ENCODE measurements at regions not wholly inside any gene's neighbourhood (a gene's known extent, or its start where the extent isn't known, plus 50 kb on each side); places are given as distances from the start of the nearest gene placed in this dataset.
"Not testable (repeated sequence)": the region's sequence is repeated elsewhere in the genome, so short reads cannot be mapped to it uniquely, and the experiment has no call there.

DNA sequence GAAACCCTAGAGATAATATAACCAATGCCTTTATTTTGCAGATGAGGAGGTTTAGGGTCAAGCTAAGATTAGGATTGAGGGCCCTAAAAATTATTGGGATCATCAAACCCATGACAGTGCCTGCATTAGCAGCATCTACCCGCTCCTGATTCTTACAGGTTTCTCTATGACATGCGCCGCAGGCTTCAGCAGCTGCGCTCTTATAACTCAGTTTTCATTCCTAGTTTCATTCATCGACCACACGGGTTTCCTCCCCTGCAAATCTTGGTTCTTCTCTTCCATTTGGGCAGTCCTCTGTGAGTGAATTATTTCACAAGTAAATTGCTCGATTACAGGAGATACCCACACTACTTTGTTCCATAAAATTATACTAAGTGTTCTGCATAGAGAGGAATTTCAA lies 137.2 kb downstream of the SLC24A2 start:
- DNase-seq, result no peak

DNA sequence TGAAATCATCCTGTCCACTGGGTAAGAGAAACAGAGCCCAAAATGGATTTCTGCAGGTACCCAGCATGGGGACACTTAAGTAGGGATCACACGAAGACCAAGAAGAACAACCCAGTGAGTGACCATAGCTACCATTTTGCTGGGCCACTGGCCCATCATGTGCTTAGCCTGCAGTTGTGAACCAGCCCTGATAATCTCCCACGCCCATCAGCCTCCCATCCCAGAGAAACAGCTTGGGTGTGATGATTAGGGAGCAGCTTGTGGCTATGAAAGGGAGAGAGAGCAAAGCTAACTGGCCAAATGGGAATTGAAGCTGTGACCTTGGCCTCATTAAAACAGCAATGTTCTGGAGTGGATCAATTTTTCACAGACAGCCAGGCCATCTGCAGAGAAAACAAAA lies 138.5 kb downstream of the SLC24A2 start:
- no peak for DNase-seq

DNA sequence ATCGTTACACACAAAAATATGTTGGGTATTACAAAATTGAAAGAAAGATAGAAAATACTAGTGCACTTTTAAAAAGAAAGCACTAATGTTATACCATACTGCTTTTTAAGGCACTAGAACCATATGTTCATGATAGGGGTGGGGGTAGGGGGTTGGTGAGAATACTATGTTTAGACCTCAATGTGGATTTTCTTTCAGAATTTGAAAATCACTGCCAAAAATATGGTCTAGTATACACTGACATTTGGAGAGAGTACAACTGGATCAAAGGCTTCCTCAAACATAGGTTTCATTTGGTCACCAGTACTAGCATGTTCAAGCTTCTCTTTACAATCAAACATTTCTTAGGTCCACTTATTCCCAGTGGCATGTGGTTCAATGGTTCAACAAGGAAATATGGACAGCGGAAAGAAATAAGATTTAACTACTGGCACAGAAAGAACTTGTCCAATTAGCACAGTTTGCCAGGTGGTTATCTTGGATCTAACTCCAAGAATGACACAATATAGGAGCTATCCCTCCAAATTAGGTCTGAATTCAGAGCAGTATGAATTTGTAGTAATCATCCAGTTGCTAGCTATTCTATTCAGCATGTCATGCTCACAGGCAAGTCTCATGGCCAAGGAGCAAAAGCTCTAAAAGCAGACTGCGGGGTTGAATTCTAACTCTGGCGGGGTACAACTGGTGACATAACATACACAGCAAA lies 139.3 kb downstream of the SLC24A2 start:
- DNase-seq, result no peak

GRCh38 chr9:19648672-19649071 lies 140.2 kb downstream of the SLC24A2 start:
- DNase-seq, result no peak

GRCh38 chr9:19643875-19644274 lies 145.0 kb downstream of the SLC24A2 start:
- no peak for DNase-seq

DNA sequence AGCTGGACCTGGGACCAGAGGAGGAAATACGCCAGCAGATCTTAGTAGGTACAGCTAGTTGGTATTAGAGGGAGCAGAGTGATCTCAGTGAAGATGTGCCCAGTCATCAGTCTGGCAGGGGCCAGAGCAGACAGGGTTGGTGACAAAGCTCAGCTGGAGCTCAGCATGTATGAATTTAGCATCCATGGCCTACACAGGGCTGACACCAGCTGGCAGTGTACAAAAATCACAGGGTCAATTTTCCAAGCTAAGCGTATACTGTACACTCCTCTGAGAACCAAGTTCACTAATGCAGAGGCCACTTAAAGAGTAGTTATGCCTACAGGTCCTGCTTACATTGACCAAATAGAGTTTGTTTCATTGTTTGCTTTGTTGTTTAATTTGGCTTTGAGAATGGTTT lies 146.6 kb downstream of the SLC24A2 start:
- peak; percentile 34 for DNase-seq

DNA sequence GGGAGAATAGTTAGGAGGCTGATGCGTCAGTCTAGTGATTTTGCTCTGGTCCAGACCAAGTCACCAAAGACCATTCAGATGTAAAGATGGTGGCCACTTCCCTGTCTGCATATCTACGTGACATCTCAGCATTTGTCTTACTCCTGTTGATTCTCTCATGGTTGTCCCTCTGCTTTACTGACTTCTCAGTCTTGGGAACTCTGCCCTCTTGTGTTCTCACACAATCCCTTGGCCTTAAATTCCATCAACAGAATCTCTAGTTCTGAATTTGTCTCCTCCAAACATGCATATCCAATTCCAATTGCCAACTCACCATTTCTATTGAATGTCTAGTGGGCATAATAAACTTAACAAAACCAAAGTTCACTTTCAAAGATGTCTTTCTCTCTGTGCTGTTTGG lies 147.8 kb downstream of the SLC24A2 start:
- no peak for DNase-seq

DNA sequence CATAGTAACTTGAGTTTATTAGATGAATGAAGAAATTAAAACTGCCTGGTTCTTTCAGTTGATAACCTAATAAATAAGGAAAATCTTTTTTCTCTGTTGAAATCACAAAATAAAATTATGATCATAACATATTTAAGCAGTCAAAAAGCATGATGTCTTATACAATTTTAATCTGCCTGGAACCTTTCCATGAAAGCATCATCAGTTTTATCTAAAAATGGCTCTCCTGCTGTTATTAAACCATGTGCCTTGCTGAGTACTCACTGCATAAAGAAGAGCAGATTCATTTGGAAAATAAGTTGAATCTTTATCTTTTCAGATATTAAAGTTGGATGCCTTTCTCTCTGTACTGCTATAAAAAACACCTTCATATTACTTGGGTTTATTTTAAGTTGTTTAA lies 148.8 kb downstream of the SLC24A2 start:
- no peak for DNase-seq

GRCh38 chr9:19637084-19637483 lies 151.8 kb downstream of the SLC24A2 start:
- no peak for DNase-seq

DNA sequence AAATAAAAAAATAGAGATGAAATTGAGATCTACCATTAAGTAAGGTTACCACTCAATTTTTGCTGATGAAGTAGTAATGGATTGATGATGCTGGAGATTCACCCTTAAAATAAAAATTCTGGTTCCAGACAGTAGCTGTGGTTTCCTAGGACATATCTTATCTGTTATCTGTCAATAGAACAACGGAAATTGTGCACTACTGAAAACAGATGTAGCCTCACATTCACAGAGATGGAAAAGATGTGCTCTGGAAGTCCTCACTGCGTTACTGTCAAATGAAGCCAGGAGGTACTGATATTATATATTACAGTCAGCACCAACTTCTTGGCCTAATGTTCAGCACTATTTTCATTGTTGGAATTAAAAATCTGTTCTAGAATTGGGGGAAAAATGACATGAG lies 154.0 kb downstream of the SLC24A2 start:
- no peak for DNase-seq

GRCh38 chr9:19631181-19631580 lies 157.7 kb downstream of the SLC24A2 start:
- DNase-seq, result no peak

GRCh38 chr9:19630760-19631159 lies 158.1 kb downstream of the SLC24A2 start:
- DNase-seq, result no peak

- no peak for DNase-seq
Measured at GRCh38 chr9:19629488-19629887, 159.3 kb downstream of the SLC24A2 start.

DNA sequence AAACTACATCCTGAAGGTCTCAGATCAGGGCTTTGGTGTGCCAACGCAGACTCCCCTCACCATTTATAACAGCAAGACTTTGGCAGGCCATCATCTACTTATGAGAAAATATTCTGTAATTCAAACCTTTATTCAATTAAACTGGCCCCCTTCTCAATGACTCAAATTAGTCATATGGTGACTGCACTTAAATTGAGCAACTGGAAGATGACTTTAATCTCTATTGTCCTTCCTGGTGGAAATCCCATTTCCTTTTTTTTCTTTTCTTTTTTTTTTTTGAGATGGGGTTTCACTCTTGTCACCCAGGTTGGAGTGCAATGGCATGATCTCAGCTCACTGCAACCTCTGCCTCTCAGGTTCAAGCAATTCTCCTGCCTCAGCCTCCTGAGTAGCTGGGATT lies 163.4 kb downstream of the SLC24A2 start:
- not testable (repeated sequence) for DNase-seq

DNA sequence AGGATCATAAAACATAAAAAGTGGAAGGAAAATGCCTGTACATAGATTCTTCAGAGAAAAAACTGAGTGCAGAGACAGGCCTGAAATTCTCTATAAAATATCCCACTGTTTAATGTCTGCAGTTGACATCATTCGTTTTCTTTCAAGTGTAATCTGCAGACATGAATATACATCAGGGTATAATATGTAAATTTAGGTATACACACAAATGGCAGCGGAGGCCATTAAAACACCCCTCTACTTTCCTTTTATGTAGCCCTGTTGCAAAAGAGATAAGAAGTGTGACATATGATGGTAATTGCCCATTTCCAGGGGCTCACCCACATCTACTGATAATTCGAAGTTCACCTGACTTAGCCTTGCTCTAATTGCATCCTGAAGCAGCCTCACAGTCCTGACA lies 164.3 kb downstream of the SLC24A2 start:
- DNase-seq, result no peak

- no peak for DNase-seq
Measured at GRCh38 chr9:19623941-19624340, 164.9 kb downstream of the SLC24A2 start.

DNA sequence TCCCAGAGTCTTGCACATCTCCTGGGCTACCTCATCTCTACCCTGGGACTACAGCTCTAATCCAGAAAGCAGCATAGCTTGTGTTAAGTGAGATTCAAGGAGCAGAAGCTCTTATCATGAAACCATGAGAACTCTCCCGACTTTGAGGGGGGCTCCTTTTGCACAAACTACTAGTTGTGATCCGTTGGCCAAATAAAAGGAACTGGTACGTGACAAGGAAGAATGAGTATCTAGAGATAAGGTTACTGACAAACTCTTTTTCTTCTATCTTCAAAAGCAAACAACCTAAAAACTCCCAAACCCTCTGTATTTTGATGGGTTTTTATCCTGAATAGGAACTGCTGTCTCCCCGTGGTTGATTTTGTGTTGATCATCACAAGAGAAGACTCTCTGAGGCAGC lies 168.5 kb downstream of the SLC24A2 start:
- DNase-seq, result no peak

GRCh38 chr9:19619221-19619620 lies 169.6 kb downstream of the SLC24A2 start:
- DNase-seq, result no peak

DNA sequence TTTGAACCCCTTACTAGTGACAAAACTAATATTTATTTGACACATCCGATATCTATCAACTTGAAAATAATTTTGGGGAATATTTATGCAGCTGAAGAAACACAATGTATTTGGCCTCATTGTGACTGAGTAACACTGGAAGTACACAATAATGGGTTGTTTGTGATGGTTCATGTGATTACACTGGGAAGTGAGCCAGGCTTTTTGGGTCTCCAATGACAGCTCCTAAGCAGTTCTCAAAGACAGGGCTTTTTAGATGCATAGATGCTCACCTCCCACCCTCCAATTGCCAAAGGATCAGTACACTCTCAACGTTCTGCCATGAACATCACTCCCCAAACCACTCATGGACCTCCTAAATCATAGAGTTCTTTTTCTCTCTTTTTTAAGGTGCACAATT lies 170.0 kb downstream of the SLC24A2 start:
- DNase-seq, result peak; percentile 31

- no peak for DNase-seq
Measured at GRCh38 chr9:19615036-19615624, 173.7 kb downstream of the SLC24A2 start.

GRCh38 chr9:19614294-19614693 lies 174.5 kb downstream of the SLC24A2 start:
- no peak for DNase-seq

DNA sequence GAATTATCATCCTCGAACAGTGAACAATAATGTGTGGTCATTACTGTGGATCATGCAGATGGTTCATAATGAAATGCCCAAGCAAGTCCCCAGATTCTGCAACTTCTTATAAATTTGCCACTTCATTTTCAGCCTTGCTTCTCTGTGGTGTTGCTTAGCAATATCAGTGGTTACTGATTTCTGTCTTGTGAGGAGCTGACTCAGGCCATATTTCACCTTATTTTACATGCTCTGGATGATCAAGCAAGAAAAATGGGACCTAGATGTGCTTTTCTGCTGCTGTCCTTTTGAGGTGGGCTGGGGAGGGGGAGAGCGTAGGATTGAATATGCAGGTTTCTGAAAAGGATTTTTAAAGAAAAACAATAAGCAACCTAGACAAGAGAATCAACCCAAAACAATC lies 188.3 kb downstream of the SLC24A2 start:
- no peak for DNase-seq

DNA sequence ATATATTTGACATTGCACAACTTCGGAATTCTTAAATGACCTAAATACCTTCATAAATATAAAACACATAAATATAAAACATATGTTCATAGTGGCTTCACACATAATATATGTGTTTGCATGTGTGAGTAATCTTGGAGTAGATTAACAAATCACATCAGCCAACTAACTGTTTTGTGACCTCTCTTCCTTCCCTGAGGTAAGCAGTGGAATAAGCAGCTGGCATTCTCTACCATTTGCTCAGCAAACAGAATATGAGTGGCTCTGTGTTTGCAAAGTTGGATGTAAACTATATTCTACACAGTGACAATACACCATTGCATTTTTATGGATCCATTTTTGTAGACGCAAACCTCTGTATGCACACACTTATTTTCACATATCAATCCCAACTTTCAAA lies 189.9 kb downstream of the ACER2 start:
- no peak for DNase-seq

DNA sequence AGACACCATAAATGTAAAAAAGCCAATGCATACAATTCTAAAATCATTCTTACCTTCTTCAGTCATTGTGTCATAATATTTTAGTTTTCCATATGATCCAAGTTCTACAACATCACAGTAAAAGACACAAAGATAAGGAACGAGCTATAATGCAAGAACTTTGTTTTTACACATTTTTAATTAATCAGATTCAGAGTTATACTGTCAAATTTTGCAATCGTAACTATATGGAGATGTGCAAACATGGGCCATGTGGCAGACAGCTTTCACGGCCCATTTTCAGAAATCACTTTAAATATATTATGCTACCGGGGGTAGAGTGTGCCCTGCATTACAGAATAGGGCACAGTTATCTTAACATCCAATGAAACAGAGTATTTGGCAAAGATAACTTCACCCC lies 188.4 kb downstream of the ACER2 start:
- DNase-seq, result no peak

DNA sequence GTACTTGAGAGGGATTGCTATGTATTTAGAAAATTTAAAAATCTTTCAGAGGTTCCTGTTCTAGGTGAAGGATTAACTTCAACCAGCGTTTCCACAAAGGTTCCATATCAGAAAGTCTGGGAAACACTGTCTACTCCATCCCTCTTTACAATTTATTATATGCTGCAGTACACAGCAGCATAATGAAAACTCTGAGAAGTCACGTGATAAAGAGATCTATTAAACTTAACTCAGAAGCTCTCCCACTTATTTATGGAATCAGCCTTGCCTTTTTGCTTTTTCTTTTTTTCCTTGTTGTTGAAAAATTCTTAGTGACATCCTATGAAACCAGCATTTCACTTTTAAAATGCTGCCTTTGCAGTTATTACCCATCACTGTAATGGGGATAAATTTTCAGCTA lies 186.2 kb downstream of the ACER2 start:
- DNase-seq, result no peak

Measured in NCI-H345 (cell line).